ENCODE measurements at regions not wholly inside any gene's neighbourhood (a gene's known extent, or its start where the extent isn't known, plus 50 kb on each side); places are given as distances from the start of the nearest gene placed in this dataset.

- no peak for TF ChIP-seq POLR2AphosphoS5 (IDR thresholded peaks at IDR 0.05; ENCODE audit: low read depth, low read length)
- no peak for TF ChIP-seq REST (IDR thresholded peaks at IDR 0.05; ENCODE audit: insufficient read depth in 1 of 2, low read depth in 2 of 2, low read length in 2 of 2)
Observed at GRCh38 chr4:81531410-81531809, 59.7 kb upstream of the RASGEF1B start.
